Kidney tubule cell (primary cell): ENCODE measurements at regions not wholly inside any gene's neighbourhood (a gene's known extent, or its start where the extent isn't known, plus 50 kb on each side); places are given as distances from the start of the nearest gene placed in this dataset.

Experiments used
- DNase-seq: peaks from one replicate; pipeline ENCODE4 v3.0.0-alpha.2; 2018; ENCODE audit warnings: low spot score

DNA sequence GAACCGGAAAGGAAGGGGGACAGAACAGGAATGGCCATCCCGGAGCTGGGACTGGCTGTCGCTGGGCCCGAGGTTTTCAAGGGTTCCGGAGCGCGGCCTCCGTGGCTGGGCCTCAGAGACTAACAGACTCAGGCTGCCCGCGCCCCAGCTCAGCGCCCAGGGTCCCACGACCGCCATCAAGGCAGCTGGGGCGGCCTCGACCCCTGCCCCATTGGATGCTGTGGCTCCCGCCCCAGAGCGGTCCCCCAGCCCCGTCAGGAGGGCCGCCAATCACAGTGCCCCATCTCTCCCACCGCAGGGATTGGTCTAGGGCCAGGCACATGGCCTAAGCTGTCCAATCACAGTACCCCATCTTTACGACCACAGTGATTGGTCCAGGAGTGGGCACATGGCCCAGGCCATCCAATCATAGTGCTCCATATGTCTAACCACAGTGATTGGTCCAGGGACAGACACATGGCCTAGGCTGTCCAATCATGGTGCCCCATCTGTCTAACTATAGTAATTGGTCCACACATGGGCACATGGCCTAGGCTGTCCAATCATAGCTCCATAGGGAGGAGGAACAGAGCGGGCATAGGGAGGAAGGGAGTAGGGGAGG, 105.3 kb upstream of the NKX1-1 start:
- DNase-seq = peak; percentile 67

DNA sequence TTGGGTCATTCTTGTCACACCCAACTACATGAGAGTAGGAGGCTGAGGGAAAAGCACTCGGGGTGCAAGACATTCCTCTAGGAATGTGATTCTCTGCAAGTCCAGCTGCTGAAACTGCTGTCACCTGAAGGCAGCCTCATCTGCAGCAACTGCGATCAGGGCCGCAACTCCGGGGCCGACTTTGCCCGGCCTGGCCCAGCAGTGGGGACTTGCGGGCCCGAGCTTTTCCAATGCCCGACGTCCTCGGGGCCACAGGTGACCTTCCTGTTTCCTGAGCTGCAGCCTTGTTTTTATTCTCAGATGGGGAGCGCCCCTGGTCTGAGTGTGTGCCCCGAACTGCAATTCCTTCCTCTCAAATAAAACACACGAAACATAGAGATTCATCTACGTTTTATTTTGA, 104.7 kb upstream of the NKX1-1 start:
- no peak for DNase-seq

DNA sequence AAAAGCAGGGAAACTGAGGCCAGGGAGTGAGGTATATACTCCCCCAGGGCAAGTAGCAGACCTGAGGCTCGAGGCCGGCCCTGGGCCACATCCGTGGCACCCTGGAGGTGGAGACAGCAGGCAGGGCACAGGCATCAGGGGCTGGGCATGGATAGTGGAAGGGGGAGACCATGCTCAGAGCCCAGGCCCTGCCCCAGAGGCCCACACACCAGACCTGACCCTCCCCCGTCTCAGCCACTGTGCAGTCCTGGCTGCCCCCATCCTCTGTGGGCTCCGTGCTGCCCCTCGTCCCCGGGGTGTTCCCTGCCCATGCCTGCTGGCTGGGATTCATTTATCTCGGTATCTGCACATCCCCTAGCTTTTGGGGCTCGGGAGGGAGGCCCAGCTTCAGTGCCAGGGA, 103.1 kb upstream of the NKX1-1 start:
- no peak for DNase-seq

DNA sequence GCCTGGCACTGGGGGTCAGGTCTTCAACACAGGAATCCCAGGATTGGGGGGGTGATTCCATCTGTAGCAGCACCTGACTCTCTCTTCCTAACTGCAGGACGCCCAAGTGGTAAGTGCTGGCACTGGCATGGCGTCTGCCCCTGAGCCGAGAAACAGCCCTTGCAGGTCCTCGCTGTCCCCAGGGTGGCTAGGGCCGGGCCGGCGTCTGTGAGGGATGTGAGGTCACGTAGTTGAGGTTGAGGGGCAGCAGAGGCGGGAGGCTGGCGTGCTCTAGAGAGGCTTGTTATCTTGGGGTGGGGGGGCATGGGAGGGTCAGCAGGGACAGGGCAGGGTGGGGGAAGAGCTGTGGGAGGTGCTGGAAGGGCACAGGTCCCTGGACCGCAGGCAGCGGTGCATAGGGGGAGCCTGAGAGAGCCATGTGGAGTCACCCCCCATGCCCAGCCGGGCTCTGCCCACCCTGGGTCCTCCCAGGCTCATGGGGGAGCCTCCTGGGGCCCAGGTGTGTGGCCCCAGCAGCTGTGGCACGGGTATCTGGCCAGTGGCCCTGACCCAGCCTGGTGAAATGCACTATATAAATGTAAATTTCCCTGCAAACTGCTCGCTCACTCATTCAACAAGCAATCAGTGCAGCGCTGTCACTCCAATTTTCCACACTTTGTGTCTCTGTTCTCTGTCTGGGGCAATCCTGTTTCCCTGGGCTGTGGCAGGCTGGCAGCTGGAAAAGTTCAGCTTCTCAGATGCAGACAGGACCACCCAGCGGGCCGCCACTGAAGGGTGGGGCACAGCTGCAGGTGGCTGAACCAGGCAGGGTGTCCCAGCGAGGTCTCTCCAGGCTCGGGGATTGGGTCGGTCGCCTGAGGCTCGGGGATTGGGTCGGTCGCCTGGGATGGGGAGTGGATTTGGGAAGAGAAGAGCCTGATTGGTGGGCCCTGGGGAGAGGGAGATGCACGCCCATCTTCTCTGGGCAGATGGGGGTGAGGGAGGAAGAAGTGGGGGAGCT, 102.2 kb upstream of the NKX1-1 start:
- DNase-seq = no peak

DNA sequence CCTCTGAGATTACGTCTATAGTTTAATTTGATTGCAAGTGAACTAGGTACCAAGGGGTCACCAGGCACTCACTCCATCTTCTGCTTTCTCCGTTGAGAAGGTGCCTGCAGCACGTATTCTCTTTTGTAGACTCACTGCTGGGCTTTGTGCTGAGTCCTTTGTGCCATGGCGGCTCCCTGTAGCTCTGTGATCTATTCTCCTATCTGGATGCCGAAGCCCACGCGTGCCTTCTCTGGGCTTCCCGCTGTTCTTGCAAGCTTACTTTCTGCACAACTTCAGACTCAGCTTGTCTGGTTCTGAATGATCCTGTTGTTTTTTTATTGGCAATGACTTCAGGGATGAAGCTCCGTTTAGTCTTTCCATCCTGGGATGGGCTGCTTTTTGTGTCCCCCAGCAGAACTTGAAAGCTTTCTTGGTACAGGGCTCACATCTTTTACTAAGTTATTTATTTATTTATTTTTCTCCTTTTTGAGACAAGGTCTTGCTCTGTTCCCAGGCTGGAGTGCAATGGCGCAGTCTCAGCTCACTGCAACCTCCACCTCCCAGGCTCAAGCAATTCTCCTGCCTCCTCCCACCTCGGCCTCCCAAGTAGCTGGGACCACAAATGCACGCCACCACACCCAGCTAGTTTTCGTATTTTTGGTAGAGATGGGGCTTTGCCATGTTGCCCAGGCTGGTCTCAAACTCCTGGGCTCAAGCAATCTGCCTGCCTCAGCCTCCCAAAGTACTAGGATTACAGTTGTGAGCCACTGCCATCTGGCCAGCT, 100.9 kb upstream of the NKX1-1 start:
- no peak for DNase-seq

DNA sequence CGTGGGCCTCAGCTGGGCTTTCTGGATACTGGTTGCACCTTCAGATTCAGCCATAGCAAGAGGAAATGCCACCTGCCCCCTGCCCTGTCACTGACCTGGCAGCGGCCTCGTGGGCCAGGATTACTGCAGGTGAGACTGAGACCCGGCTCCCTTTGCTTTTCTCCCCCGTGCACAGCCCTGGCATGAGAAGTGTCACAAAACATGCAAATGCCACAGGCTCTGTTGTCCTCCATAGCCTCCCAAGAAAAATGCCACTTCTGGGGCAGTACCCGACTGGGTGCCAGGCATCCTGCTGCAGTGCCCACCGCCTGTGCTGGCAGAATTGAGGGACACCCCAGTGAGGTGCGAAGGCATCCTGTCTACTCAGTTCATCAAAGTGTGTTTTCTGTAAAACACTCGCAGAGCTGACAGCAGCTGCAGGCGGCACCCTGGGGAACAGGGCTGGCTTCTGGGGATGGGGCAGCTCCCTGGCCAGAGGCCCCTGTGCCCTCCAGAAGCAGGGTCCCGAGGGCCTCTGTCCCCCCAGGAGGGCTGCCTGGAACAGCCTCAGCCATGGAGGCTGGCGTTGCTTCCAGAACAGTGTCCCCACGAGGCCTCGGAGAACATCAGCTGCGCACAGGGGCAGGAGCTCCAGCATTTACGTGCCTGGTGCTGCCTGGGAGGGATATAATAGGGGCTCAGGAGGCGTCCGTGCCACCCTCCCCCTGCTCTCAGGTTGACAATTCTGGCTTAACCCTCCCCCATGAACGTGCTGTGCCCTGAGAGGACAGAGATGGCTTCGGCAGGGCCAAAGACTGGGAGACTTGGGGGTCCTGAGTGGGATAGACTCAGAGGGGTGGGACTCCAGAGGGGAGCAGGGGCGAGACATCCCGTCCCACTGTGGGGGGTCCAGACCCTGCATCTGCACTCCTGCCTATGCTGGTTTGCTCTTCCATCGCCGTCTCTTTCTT, 99.5 kb upstream of the NKX1-1 start:
- no peak for DNase-seq

DNA sequence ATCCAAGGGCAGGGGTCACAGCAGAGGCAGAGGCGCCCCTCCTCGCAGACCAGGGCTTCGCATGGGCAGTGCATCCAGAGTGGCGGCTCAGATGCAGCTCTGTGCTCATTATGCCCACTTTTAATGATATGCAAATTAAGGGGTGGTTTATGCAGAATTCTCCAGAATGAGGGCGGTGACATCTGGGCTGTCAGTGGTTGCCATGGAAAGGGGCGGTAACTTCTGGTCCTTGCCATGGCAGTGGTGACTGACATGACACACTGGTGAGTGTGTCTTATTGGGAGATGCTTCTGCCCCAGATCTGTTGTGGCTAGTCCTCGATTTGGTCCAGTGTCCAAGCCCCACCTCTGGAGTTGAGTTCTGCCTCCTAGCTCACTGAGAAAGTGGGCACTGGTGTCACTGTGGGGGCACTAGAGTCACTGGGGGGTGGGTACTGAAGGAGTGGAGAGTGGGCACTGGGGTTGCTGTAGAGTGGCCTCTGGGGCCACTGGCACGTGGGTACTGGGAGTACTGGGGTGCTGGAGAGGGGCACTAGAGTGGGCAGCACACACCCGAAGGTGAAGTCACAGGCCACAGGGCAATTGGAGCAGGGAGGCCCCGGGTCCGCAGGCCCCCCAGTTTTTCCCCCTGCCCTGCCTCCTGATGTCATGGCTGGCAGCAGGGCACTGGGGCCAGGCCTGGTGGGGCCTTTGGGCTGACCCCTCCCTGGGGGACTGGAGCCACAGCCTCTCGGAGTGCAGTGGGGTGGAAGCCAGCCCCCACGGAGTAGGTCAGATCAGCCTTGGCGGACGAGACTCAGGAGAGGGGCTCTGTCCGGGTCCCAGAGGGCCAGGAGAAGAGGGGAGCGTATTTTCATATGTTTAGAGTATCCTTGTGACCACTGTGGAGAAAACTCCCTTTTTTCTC, 98.6 kb upstream of the NKX1-1 start:
- no peak for DNase-seq

DNA sequence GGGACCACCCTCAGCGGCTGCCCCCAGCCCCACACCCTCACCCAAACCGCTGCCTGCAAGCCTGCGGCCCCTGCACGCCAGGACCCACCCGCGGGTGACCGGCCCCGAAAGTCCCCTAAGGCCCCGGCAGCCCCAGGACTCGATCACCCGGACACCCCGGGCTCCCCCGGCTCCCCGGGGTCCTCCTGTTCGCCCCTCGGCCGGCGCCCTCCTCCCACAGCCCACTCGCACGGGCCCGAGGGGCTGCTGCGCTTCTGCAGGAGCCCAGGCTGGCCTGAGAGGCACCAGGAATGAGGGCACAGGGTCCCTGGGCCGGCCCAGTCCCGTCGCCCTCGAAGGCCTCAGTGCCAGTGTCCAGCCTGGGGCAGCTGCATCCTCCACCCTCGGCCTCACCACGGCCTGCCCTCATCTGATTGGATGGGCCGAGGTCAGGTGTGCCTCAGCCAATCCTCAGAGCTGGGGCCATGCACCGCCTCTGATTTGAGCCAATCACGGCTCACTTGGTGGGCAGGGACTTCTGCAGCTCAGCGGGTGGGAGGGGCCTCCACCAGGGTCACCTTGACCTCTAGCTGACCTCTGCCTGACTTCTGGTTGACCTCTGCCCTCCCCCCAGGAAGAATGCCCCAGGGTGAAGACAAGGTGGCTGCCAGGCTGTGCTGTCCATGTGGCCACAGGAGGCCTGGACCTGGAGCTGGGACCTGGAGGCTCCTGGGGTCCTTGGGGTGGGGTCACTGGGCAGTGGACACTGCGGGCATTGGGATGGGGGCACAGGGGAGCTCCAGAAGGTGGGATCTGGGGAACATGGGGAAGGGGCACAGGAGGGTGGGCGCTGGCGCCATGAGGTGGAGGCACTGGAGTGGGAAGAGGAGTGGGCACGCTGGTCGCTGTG, 97.6 kb upstream of the NKX1-1 start:
- no peak for DNase-seq

DNA sequence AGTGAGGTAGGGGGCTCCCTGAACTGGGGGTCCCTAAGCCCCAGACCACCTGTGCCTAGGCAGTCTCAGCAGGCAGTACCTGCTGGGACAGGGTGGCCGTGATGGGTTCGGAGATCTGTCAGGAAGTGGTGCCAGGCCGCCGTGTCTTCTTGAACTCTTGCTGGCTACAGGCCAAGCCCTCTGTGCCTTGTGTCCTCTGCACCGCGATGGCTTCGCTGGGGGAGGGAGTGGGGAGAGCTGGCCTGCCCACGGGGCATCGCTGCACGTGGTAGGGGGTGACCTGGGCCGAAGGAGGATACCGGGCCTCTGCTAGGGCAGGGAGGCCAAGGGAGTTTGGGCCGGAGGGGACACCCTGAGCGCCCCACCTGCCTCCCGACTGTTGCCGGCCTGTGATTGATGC, 96.7 kb upstream of the NKX1-1 start:
- DNase-seq = no peak

DNA sequence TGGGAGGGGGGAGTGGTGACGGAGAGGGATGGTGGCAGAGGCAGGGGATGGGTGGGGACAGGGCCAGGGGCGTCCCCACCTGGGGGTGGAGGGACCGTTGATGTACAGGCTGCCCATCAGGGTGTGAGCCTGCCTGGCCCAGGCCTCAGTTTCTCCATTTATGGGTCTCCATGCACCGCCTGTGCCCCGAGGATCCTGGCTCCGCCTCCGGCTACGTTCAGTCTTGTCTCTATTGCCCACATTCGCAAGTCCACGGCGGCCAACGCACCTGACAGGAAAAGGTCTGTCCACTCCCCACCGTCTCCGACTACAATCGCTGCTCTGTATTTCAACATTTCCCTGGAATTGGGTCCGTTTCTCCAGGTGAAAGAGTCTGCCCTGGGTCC, 96.3 kb upstream of the NKX1-1 start:
- no peak for DNase-seq

DNA sequence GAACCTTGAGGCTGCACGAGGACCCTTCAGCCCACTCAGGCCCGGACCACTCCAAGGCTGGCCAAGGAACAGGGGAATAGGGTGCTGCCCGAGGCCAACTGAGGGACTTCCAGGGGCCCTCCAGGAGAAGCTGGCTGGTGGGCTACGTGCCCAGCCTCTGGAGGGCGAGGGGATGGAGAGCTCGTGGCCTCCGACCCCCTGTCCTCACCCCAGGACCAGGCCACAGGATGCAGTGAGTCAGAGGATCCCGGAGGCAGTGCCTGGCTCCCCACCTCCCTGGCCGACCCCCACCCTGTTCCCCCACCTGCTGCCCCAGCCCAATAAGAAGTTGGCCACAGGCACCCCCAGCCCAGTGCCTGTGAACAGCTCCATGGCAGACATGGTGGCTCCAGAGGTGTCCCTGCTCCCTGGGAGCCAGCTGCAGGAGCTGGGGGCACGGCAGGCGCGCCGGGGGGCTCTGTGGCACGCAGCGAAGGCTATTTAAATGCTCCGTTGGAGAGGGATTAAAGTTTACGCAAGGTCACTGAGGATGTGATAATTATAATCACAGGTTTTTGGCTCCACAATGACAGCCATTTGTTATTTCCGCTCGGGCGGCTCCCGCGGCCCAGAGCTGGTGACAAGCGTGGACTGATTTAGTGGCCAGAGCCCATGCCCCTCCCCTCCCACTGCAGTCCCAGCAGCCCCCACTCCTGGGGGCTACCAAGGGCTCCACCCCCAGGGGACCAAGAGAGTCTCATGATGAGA, 95.7 kb upstream of the NKX1-1 start:
- no peak for DNase-seq

DNA sequence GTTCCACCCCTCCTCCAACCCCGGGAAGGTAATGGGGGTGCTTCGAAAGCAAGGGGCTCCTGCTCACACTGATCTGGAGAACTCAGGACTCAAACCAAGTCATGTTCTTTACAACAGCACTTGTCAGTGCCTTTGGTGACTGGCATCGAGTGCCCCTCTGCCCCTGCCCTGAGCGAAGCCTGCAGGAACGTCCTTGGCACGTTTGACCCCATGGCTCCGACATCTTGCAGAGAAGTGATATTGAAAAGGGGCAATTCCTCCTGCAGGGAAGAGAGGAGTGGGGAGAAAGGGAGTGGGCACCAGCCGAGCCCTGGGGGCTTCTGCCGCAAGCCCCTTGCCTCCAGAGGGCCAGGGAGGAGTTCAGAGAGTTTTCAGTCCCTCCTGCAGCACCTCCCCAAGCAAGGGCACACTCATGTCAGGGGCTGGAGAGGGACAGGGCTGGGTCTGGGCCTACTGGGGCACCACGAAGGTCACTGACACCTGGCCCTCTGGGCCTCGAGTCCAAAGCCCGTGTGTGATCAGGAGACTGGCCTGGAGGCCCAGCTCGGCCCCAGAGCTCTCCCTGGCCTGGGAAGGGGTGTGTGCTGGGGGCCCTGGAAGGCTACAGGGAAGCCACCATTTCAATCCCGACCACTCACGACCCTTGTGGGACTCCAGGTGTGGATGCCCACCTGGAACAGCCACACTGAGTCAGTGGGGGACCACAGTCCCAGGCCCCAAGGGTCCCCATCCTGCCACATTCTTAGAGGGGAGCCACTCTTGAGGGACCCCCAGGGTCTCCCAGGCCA, 94.9 kb upstream of the NKX1-1 start:
- no peak for DNase-seq

DNA sequence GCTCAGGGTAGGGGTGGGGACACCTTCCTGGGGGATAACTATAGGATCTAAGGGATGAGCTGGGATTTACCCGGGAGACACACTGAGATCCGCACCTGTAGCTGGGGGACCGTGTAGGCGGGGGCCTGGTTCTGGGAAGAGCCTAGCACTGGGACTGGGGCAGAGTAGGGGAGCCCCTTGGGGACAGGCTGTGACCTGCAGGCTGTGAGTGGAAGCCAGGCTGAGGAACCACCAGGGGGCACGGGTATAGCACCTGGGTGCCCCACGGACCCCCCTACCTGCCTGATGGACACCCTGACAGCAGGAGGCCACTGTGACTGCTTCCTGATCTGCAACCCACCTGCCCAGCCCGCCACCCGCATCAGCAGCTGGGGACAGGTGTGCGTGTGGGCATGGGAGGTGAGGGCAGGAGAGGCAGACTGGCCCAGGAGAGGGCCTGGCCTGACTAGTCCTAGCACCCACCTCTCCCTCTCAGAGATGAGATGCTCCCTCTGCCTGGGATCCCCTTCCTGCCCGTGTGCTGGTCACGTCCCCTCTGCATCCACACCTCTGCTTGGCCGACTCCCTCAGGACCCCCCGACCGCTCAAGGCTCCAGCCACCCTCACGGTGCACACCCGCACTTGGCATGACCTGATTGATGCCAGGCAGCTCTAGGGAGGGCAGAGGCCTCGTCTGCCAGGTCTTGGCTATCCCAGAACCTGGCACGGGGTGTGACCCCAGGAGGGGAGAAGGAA, 94.2 kb upstream of the NKX1-1 start:
- no peak for DNase-seq

DNA sequence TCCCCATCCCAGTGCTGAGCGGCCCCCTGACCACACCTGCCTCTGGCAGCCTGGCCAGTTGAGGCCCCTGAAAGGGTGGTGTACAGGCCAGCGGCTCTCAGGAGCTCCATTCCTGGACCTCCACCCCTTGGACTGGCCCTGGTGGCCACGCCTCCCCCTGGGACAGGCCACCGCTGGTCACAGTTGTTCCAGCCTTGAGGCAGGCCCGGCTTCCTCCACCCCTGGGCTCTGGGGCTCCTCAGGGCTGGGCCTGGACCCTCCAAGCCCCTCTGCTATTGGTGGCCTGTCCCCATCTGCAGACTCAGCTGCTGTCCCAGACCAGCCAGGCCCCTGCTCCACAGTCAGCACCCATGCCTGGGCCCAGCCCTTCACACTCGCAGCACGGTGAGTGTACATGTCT, 93.2 kb upstream of the NKX1-1 start:
- DNase-seq = no peak

DNA sequence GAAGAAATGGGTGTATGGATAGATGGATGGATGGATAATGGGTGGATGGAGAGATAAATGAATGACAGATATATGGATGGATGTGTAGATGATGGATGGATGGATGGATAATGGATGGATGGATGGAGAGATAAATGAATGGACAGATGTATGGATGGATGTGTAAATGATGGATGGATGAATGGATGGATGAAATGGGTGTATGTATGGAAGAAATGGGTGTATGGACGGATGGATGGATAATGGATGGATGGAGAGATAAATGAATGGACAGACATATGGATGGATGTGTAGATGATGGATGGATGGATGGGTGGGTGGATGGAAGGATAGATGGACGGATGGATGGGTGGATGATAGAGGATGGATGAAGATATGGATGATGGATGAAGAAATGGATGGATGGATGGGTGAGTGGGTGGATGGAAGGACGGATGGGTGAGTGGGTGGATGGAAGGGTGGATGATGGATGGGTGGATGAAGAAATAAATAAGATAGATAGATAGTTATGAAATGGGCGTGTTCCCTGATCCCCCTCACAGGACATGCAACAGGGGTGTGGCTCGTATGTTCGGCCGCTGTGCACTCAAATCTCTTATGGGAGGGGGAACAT, 91.1 kb upstream of the NKX1-1 start:
- no peak for DNase-seq

DNA sequence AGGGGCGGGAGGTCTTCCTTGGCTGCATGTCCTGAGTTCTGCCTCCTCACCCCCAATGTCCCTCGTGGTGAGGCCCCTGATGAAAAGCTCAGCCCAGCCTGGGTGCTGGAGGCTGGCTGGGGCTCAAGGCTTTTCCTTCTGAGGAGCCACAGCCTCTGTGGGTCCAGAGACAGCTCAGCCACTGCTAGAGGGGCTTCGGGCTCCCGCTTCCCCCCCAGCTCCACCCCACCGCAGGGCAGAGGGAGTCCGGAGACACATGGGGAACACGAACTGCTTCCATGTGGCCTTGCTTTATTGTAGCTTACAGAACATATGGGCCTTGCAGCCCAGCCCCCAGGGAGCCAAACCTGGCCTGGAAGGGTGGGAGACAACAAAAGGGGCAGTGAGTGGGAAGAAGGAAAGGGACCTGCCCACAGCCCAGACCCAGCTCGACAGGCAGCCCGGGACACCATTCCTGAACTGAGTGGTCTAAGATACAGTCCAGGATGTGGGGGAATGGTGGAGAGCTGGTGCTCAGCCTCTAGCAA, 89.9 kb upstream of the NKX1-1 start:
- DNase-seq = no peak
